ENCODE measurements at regions not wholly inside any gene's neighbourhood (a gene's known extent, or its start where the extent isn't known, plus 50 kb on each side); places are given as distances from the start of the nearest gene placed in this dataset.
"Not testable (repeated sequence)": the region's sequence is repeated elsewhere in the genome, so short reads cannot be mapped to it uniquely, and the experiment has no call there.

- not testable (repeated sequence) for TF ChIP-seq POU6F1 (CRISPR knock-in tag; IDR thresholded peaks at IDR 0.05; ENCODE audit: borderline replicate concordance, low read depth); GLIS3 (CRISPR knock-in tag; IDR thresholded peaks at IDR 0.05); SNAI2 (CRISPR knock-in tag; IDR thresholded peaks at IDR 0.05); ISL1 (CRISPR knock-in tag; IDR thresholded peaks at IDR 0.05); ZC3H10 (CRISPR knock-in tag; IDR thresholded peaks at IDR 0.05); ZFP3 (CRISPR knock-in tag; IDR thresholded peaks at IDR 0.05); ESRRG (CRISPR knock-in tag; IDR thresholded peaks at IDR 0.05)
- TF ChIP-seq, protein P1, sequence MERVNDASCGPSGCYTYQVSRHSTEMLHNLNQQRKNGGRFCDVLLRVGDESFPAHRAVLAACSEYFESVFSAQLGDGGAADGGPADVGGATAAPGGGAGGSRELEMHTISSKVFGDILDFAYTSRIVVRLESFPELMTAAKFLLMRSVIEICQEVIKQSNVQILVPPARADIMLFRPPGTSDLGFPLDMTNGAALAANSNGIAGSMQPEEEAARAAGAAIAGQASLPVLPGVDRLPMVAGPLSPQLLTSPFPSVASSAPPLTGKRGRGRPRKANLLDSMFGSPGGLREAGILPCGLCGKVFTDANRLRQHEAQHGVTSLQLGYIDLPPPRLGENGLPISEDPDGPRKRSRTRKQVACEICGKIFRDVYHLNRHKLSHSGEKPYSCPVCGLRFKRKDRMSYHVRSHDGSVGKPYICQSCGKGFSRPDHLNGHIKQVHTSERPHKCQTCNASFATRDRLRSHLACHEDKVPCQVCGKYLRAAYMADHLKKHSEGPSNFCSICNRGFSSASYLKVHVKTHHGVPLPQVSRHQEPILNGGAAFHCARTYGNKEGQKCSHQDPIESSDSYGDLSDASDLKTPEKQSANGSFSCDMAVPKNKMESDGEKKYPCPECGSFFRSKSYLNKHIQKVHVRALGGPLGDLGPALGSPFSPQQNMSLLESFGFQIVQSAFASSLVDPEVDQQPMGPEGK (CRISPR knock-in tag; IDR thresholded peaks at IDR 0.05; ENCODE audit: borderline replicate concordance), result not testable (repeated sequence)
These were observed 125.4 kb upstream of the TPTE start for GRCh38 chr21:10395963-10396362.
